GM21367 (cell line): ENCODE measurements at regions not wholly inside any gene's neighbourhood (a gene's known extent, or its start where the extent isn't known, plus 50 kb on each side); places are given as distances from the start of the nearest gene placed in this dataset.
"Not testable (repeated sequence)": the region's sequence is repeated elsewhere in the genome, so short reads cannot be mapped to it uniquely, and the experiment has no call there.

ENCODE experiments used
- ATAC-seq: cut with Tn5 transposase; IDR thresholded peaks from one replicate; pipeline ENCODE4 v1.9.1; 2021; ENCODE audit not compliant: unreplicated experiment

GRCh38 chr7:65453341-65454030 is 79.8 kb downstream of the ZNF92 start:
- no peak for ATAC-seq

- no peak for ATAC-seq
These were observed 80.8 kb downstream of the ZNF92 start for GRCh38 chr7:65454469-65454868.

- ATAC-seq, result not testable (repeated sequence)
These were observed 81.4 kb downstream of the ZNF92 start for GRCh38 chr7:65455050-65455449.

GRCh38 chr7:65457705-65458104 is 84.0 kb downstream of the ZNF92 start:
- ATAC-seq, result no peak

- ATAC-seq, result no peak
These were observed 85.8 kb downstream of the ZNF92 start for GRCh38 chr7:65459438-65459837.

- ATAC-seq, result no peak
These were observed 88.6 kb downstream of the ZNF92 start for GRCh38 chr7:65462148-65462716.

- ATAC-seq, result no peak
These were observed 89.5 kb downstream of the ZNF92 start for GRCh38 chr7:65463184-65463583.

- not testable (repeated sequence) for ATAC-seq
These were observed 96.4 kb downstream of the ZNF92 start for GRCh38 chr7:65469919-65470558.

- no peak for ATAC-seq
These were observed 97.9 kb downstream of the ZNF92 start for GRCh38 chr7:65471587-65471986.

- ATAC-seq, result peak; percentile 14
These were observed 101.5 kb downstream of the ZNF92 start for GRCh38 chr7:65475040-65475726.

- ATAC-seq, result peak; percentile 94
These were observed 102.2 kb downstream of the ZNF92 start for GRCh38 chr7:65475734-65476319.

GRCh38 chr7:65477326-65477725 is 103.7 kb downstream of the ZNF92 start:
- no peak for ATAC-seq

- ATAC-seq, result no peak
These were observed 115.7 kb downstream of the ZNF92 start for GRCh38 chr7:65489260-65489767.

- ATAC-seq, result not testable (repeated sequence)
These were observed 123.0 kb downstream of the ZNF92 start for GRCh38 chr7:65496697-65497096.

GRCh38 chr7:65503434-65504152 is 129.9 kb downstream of the ZNF92 start:
- ATAC-seq, result no peak

GRCh38 chr7:65504504-65505319 is 131.1 kb downstream of the ZNF92 start:
- not testable (repeated sequence) for ATAC-seq

GRCh38 chr7:65505320-65505633 is 131.6 kb downstream of the ZNF92 start:
- ATAC-seq, result not testable (repeated sequence)

- ATAC-seq, result not testable (repeated sequence)
These were observed 135.1 kb downstream of the ZNF92 start for GRCh38 chr7:65508581-65509367.
